OCI-LY7 (cell line): ENCODE measurements at regions not wholly inside any gene's neighbourhood (a gene's known extent, or its start where the extent isn't known, plus 50 kb on each side); places are given as distances from the start of the nearest gene placed in this dataset.

Experiments used
- EZH2phosphoT487 ChIP-seq: fragments of 200-600 bp; sonication (generic); IDR thresholded peaks from 2 replicates; pipeline ENCODE4 v1.6.1; 2018; ENCODE audit warnings: low read depth, borderline replicate concordance, mild to moderate bottlenecking, mixed run types, antibody characterized with exemption, low read length, moderate library complexity, mixed read lengths
- TF ChIP-seq, protein P1 (sequence below): fragments of 200-600 bp; sonication (generic); conservative IDR thresholded peaks from 2 replicates; pipeline ENCODE4 v1.5.1; 2014; ENCODE audit warnings: mild to moderate bottlenecking, antibody characterized with exemption, low read length, moderate library complexity, mixed read lengths

DNA sequence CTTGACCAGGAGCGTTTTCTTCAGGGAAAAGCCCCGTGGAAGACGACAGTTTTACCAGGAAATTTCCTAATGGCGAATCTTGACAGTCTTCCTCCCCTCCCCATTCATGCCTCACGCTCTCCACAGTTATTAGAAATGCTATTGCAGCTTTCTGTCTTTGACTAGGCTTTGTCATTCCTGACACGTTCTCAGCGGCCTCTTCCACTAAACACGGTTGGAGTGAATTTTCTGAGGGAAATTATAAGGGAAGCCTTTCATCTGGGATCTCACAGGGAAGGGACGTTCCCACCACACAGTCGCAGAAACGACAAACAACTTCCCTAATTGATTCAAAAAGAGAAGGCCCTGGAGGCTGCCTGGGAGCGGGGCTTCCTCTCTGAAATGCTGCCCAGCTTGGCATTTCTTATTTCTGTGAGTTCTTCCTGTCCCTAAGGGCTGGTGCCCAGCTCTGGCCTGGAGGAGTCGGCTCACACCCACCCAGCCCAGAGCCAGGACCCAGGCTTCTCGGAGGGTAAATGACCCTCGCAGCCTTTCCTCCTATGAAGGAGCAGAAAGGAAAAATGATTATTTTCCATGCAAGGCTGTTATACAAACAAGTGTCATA lies 57.1 kb upstream of the PPP1R26 start:
- TF ChIP-seq, protein P1, sequence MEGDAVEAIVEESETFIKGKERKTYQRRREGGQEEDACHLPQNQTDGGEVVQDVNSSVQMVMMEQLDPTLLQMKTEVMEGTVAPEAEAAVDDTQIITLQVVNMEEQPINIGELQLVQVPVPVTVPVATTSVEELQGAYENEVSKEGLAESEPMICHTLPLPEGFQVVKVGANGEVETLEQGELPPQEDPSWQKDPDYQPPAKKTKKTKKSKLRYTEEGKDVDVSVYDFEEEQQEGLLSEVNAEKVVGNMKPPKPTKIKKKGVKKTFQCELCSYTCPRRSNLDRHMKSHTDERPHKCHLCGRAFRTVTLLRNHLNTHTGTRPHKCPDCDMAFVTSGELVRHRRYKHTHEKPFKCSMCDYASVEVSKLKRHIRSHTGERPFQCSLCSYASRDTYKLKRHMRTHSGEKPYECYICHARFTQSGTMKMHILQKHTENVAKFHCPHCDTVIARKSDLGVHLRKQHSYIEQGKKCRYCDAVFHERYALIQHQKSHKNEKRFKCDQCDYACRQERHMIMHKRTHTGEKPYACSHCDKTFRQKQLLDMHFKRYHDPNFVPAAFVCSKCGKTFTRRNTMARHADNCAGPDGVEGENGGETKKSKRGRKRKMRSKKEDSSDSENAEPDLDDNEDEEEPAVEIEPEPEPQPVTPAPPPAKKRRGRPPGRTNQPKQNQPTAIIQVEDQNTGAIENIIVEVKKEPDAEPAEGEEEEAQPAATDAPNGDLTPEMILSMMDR, result no peak
- TF ChIP-seq EZH2phosphoT487, result no peak
